ENCODE measurements at regions not wholly inside any gene's neighbourhood (a gene's known extent, or its start where the extent isn't known, plus 50 kb on each side); places are given as distances from the start of the nearest gene placed in this dataset.

GRCh38 chr1:63126104-63126503 lies 196.3 kb upstream of the FOXD3 start:
- DNase-seq, result no peak

- no peak for DNase-seq
These were observed 195.0 kb upstream of the FOXD3 start for GRCh38 chr1:63127376-63127775.

GRCh38 chr1:63128556-63128955 lies 193.8 kb upstream of the FOXD3 start:
- no peak for DNase-seq

- no peak for DNase-seq
These were observed 193.2 kb upstream of the FOXD3 start for GRCh38 chr1:63129184-63129583.

GRCh38 chr1:63129855-63130254 lies 192.5 kb upstream of the FOXD3 start:
- no peak for DNase-seq

- no peak for DNase-seq
These were observed 187.7 kb upstream of the FOXD3 start for GRCh38 chr1:63134501-63135173.

- no peak for DNase-seq
These were observed 187.2 kb upstream of the FOXD3 start for GRCh38 chr1:63135174-63135512.

- no peak for DNase-seq
These were observed 186.6 kb upstream of the FOXD3 start for GRCh38 chr1:63135801-63136200.

GRCh38 chr1:63142001-63142400 lies 180.4 kb upstream of the FOXD3 start:
- no peak for DNase-seq

- DNase-seq, result no peak
These were observed 178.9 kb upstream of the FOXD3 start for GRCh38 chr1:63143482-63143881.

- DNase-seq, result no peak
These were observed 174.6 kb upstream of the FOXD3 start for GRCh38 chr1:63147783-63148182.

- DNase-seq, result peak; percentile 39 to 46 (median 41)
These were observed 173.3 kb upstream of the FOXD3 start for GRCh38 chr1:63148825-63149645.

GRCh38 chr1:63152572-63152971 lies 169.8 kb upstream of the FOXD3 start:
- DNase-seq, result no peak

- DNase-seq, result no peak
These were observed 166.9 kb upstream of the FOXD3 start for GRCh38 chr1:63155437-63155836.

GRCh38 chr1:63157085-63157484 lies 165.3 kb upstream of the FOXD3 start:
- no peak for DNase-seq

GRCh38 chr1:63169057-63169456 lies 153.3 kb upstream of the FOXD3 start:
- DNase-seq, result no peak

- DNase-seq, result no peak
These were observed 149.2 kb upstream of the FOXD3 start for GRCh38 chr1:63173161-63173560.

GRCh38 chr1:63189677-63190076 lies 132.7 kb upstream of the FOXD3 start:
- peak in 2 of 3 donors; percentile 8 to 15 for DNase-seq

GRCh38 chr1:63190171-63190570 lies 132.2 kb upstream of the FOXD3 start:
- DNase-seq, result no peak

- DNase-seq, result no peak
These were observed 123.4 kb upstream of the FOXD3 start for GRCh38 chr1:63198871-63199394.

GRCh38 chr1:63199706-63200335 lies 122.5 kb upstream of the FOXD3 start:
- DNase-seq, result no peak

GRCh38 chr1:63200676-63201075 lies 121.7 kb upstream of the FOXD3 start:
- no peak for DNase-seq

- no peak for DNase-seq
These were observed 118.7 kb upstream of the FOXD3 start for GRCh38 chr1:63203641-63204040.

GRCh38 chr1:63205776-63206175 lies 116.6 kb upstream of the FOXD3 start:
- DNase-seq, result no peak

Measured in suppressor macrophage treated with lipopolysaccharide for 1 hour (primary cell).